RPMI8226 (cell line): ENCODE measurements at regions not wholly inside any gene's neighbourhood (a gene's known extent, or its start where the extent isn't known, plus 50 kb on each side); places are given as distances from the start of the nearest gene placed in this dataset.

ENCODE experiments used
- DNase-seq: peaks from one replicate; pipeline ENCODE4 v3.0.0-alpha.2; 2015

- DNase-seq = no peak
These were observed 151.1 kb upstream of the CST7 start for GRCh38 chr20:24797745-24798655.

GRCh38 chr20:24798930-24799705 is 150.0 kb upstream of the CST7 start:
- DNase-seq = no peak

- DNase-seq = no peak
These were observed 149.0 kb upstream of the CST7 start for GRCh38 chr20:24799971-24800580.

DNA sequence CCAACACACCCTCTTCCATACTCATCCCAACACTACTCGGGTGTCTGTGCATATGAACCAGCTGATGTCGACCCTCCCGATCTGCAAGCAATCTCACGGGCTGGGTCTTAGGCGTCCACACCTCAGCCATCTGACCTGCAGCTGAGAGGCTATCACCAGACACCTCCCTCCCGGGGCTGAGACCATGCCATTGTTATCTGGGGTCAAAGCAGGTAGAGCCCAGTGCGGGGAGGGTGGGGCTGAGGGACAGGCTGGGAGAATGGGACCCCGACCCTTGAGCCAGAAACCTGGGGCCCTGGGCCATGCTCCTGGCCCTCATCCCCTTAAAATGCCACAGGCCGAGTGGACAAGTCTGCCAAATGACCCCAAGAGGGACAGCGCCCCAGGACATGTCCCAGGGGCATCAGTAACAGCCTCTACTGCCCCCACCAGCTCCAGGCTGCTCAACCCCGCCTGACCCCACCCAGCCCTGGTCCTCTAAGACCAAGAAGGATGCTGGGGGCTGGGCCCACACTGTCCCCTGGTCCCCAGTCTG is 146.7 kb upstream of the CST7 start:
- DNase-seq = no peak

DNA sequence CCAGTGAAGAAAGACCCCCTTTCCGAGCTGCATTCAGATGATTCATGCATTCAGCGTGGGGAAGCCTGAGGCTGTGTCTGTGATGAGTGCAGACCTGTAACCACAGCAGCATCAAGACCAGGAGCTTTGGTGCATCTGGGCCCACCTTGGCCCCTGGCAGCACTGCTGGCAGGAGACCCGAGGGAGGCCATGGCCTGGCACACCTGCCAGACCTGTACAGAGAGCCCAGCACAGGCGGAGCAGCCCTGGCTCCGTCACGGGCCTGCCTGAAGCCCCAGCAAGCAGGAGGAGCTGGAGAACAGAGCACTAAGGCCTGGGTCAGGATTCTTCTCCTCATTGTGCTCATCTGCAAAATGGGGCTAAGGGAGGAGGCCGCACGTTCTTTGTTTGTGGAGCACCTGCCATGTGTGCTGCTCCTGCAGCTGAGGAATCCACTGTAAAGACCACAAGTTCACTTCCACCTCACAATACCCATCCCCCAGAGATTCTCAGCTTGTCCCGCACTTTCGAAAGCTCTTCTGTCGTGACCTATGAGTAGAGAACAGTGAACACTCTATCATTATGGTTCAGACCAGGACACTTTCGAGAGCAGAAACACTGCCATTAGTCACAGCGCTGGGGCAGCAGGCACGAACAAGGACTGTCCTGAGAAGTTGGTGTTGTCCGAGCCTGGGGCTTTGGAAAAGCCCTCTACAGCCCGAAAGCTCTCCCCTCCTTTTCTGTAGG is 144.4 kb upstream of the CST7 start:
- DNase-seq = no peak

GRCh38 chr20:24805456-24806238 is 143.4 kb upstream of the CST7 start:
- DNase-seq = no peak

DNA sequence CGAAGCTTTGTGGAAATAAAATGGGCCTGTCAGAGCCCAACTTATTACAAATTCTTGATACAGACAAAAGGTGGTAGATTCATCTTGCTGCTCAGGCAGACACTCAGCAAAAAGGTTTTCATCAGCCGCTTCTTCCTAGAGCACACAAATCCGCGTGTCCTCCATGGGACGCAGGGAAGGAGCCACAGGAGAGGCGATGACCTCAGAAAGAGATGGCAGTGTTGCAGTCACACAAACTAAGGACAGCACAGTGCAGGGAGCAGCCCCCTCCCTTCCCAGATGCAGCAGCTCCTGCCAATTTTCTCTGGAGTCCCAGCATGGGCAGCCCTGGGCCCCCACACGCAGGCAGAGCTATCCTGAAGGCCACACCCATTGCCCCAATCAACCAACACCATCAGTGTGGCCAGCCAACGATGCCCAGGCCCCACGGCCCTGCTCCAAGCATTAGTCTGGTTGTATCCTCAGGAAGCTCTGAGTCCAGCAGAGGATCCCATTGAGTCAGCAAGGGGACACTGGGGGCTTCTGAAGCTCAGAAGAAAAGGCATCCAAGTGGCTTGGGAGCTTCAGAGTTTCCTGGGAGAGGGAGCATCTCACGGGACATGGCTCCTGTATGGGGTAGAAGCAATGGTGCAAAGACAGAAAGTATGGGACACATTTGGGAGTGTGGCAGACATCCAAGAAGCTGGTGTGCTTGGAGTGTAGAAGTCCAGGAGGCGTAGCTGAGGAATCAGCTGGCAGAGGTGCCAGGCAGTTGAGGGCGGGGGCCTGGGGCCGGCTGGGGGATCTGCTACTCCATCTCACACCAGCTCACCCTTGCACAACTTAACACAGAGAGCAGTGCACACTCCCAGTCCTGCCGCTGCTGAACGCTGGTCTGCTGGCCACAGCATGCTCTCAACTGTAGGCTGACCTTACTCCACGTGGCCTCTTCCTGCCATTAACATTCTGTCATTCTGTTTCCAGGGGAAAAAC is 142.1 kb upstream of the CST7 start:
- no peak for DNase-seq

DNA sequence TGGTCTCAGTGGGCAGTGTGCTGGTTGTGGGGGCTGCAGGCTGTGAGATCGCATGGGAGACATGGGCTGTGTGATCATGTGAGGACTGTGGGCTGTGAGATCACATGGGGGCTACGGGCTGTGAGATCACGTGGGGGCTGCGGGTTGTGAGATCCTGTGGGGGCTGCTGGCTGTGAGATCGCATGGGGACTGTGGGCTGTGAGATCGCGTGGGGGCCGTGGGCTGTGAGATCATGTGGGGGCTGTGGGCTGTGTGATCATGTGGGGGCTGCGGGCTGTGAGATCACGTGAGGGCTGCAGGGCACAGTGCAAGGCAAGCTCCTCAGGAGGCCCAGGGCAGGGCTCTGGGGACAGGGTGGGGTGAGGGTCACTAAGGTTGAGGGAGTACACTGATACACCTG is 140.5 kb upstream of the CST7 start:
- no peak for DNase-seq

DNA sequence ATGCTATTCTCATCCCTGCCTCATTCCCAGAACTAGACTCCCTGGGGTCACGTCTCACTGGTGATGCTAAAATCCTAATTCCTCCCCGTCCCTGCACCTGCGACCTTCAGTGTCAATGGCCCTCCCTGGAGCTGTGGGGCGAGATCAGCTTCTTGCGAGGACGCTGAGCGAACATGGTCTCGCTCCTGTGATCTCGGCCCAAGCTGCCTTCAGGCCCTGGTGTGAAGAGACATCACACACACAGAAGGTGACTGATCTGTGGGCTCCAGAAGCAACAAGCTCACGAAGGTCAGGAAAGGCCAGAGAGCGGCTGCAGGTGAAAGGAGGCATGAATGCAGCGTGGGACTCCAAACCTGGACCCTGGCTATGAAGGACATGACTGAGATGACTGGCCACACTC is 139.5 kb upstream of the CST7 start:
- no peak for DNase-seq

DNA sequence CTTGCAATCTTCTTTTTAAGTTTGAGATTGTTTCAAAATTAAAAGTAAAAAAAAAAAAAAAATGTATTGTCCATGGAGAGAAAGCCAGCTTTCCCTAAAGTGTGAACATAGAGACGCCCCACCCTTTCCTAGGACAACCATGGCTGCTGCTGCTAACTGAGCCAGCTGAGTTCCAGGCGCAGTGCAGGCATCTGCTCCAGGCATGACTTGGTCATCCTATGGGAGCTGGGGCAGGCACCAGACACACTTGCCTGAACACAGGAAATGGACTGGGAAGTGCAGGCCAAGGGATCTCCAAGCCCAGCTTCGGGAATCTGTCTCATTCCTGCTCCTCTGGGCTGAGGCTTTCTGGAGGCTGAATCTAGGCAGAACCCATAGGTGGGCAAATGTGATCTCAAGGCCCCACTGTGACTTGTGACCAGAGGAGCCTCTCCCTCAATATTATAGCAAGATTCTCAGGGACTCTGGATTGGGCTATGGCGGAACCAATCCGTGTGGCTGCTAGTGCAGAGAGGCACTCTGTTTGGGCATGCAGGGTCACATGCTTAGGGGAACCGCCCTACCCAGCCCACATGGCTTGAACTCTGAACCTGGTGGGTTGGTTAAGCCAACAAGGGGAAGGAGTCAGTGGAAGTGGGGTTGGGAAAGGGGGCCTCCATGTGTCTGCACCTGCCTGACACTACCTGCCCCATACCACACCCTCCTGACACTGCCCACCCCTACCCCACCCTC is 138.2 kb upstream of the CST7 start:
- DNase-seq = no peak

GRCh38 chr20:24812373-24812772 is 136.7 kb upstream of the CST7 start:
- no peak for DNase-seq

DNA sequence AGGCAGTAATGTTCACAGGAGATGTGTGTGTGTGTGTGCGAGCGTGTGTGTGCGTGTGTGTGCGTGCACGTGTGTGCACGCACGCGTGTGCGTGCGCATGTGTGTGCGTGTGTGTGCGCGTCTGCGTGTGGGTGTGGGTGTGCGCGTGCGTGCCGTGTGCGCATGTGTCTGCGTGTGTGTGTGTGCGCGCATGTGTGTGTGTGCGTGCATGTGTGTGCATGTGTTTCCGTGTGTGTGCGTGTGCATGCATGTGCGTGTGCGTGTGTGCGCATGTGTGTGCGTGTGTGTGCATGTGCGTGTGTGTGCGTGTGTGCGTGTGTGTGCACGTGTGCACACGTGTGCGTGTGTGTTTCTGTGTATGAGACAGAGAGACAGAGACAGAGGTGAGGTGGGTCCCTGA is 136.0 kb upstream of the CST7 start:
- no peak for DNase-seq

- DNase-seq = no peak
These were observed 135.6 kb upstream of the CST7 start for GRCh38 chr20:24813496-24813895.

- DNase-seq = no peak
These were observed 135.1 kb upstream of the CST7 start for GRCh38 chr20:24813936-24814335.

- DNase-seq = no peak
These were observed 134.4 kb upstream of the CST7 start for GRCh38 chr20:24814556-24815195.

DNA sequence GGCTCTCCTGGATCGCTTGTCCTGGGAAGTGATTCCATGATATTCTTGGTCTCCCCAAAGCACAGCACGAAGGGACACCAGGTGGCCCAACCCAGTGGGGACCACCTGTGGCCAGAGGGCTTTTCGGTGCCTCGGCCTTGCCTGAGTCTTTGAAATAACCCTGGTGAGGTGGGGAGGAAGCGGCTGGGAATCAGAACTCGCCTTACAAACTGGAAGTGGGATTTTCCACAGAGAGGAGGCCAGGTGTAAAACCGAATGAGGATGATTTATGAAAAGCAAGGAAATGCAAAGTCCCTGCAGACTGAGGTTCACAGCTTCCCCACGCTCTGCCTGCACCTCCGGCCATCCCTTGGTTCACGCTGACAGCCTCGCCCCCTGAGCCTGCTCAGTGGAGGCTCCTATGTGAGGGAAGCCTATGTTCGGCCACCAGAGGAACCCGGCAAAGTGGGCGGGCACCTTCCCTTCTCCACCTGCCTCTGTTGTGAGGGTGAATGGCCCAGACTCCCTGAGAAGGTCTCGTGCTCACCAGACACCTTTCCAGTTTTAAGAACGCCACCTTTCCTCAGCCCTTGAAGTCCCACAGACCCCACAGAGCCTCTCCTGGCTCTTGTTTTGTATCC is 133.8 kb upstream of the CST7 start:
- no peak for DNase-seq

GRCh38 chr20:24815931-24816330 is 133.1 kb upstream of the CST7 start:
- DNase-seq = no peak

- no peak for DNase-seq
These were observed 132.6 kb upstream of the CST7 start for GRCh38 chr20:24816431-24816830.

DNA sequence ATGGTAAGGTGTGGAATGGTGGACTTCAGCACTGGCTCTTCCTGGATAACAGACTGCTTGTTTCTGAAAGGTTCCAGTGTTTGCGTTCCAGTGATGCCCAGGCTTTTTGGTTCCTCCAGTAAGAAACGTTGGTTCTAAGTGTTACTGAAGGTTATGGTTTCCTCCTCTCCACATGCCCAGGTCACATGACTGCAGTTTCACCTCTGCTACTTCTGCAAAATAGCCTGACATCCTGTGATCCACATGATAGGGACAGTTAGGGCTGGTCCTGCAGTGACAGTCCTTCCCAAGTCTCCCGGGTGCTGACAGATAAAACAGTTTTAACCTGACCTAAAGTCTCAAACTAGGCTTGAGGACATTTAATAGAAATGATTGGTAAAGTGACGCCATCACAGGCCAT is 132.2 kb upstream of the CST7 start:
- DNase-seq = peak; percentile 34
